IPS-18c (cell line): ENCODE measurements at regions not wholly inside any gene's neighbourhood (a gene's known extent, or its start where the extent isn't known, plus 50 kb on each side); places are given as distances from the start of the nearest gene placed in this dataset.
"Not testable (repeated sequence)": the region's sequence is repeated elsewhere in the genome, so short reads cannot be mapped to it uniquely, and the experiment has no call there.

Experiments
- H3K4me3 ChIP-seq: 2 replicates; pipeline ENCODE4 v1.7.0; 2013; ENCODE audit warnings: low read depth, mild to moderate bottlenecking, low read length, moderate library complexity; ENCODE audit not compliant: insufficient read depth
- H3K9me3 ChIP-seq: one replicate; pipeline ENCODE4 v1.6.1; 2013; ENCODE audit warnings: mild to moderate bottlenecking, low read length, moderate library complexity; ENCODE audit not compliant: control insufficient read depth, insufficient read depth

DNA sequence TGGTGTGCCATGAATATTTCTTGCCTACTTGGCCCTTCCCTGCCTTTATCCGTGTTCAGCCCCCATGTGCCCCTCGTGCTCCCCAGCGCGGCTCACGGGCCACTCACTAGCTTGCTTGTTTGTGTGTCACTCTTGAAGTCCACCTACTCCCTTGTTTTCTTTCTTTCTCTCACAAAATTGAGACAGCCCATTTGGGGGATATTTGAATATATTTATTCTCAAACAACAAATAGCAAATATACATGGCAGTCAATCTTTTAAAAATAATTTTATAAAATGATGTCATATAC, 82.2 kb downstream of the PLXNA1 start:
- Histone ChIP-seq H3K9me3 (no peaks in the 10 kb centered on the region), H3K4me3 (no peak overlapping the region)

GRCh38 chr3:127065561-127066290, 82.8 kb downstream of the PLXNA1 start:
- no peak overlapping the region for H3K4me3 ChIP-seq
- H3K9me3 ChIP-seq = no peaks in the 10 kb centered on the region

GRCh38 chr3:127066635-127067034, 83.7 kb downstream of the PLXNA1 start:
- Histone ChIP-seq H3K4me3 (no peak overlapping the region), H3K9me3 (no peaks in the 10 kb centered on the region)

DNA sequence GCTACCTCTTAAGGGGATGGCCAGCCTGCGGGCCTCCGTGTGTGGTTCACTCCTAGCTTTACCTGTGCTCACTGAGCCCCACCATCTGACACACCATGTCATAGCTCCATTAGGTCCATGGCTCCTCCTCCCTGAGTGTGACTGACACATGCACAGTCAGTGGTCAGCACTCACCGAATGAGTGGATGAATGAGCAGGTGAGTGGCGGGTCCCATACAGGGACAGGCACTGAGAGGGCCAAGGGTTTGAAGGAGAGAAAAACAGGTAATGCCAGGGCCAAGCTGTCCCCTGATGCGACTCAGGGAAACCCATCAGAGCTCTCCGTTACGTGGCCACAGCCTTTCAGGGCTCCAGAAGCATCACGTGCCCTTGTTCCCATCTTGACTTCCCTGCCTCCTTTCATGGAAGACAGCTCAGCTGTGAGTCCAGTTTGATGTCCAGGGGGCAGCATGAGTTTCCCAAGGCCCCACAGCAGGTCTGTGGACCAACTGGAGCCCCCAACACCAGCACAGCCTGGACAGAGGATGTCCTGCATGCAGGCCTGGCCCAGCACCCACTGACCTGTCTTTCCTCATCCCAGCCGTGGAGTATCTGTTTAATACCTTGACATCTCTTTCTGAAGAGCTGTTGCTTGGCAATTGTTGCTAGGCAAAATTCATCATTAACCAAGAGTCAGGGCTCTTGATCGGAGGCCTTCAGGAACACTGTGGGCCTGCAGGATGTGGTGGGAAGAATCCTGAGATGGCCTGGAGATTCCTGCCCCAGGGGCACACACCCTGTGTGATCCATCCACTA, 84.4 kb downstream of the PLXNA1 start:
- Histone ChIP-seq H3K9me3 (no peaks in the 10 kb centered on the region), H3K4me3 (no peak overlapping the region)

DNA sequence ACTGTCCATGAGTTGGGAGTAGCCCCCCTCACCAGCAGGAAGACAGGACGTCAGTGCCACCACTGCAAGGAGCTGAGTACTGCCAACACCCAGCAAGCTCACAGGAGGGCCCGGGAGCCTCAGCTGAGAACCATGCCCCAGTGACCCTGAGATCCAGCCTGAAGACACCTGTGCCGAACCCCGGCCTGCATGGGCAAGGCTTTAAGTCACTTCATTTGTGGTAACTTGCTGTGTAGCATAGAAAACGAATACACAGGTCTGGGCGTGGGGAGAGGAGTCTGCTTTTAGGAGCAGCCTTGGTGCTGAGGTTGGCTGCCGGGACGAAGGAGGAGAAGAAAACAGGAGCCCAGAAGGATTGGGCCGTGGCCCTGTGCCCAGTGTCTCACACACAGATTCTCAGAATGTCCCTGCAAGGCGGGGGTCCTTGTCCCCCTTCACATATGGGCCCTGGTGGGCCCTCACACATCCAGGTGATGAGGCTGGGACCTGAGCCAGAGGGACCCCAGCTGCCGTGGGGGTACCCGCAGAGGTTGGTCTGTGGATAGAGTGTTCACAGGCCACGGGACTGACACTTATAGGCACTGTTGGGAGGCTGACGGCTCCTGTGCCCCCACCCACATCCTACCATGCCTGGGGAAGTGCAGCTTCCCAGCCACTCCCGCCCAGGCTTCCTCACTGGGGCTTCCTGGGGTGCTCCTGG, 85.3 kb downstream of the PLXNA1 start:
- no peaks in the 10 kb centered on the region for H3K9me3 ChIP-seq

GRCh38 chr3:127068871-127069270, 86.0 kb downstream of the PLXNA1 start:
- Histone ChIP-seq H3K9me3 (no peaks in the 10 kb centered on the region), H3K4me3 (no peak overlapping the region)

More for the DNA sequence above, 85.3 kb downstream of the PLXNA1 start:
- no peak overlapping the region for H3K4me3 ChIP-seq

DNA sequence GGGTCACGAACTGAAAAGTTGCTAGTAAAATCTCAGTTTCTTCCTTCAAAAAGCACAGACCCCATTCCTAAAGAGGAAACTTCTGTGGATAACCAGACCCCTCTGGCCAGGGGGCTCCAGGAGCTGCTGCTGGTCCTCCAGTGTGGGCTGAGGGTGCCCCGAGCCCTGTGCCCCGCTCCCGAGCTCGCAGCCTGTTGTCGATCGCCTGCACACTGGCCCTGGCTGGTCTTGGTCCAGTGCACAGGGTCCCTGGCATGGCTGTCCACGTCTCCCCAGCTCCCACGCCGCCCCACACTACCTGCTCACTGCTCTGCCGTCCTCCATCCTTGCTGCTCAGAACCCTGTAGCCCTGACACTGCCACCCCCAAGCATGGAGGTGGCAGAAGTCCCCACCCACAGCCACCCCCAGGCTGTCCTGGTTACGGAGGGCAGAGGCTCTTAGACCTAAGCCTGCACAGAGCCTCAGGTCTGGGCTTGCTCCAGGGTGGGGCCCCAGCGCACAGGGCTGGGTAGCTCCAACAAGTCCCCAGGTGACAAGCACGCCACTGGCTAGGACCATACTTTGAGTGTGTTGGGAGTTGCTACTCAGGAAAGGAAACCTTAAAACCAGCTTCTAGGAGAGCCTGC, 87.0 kb downstream of the PLXNA1 start:
- Histone ChIP-seq H3K9me3 (peaks cover 1% of the 10 kb centered on the region), H3K4me3 (no peak overlapping the region)

- no peak overlapping the region for H3K4me3 ChIP-seq
- peaks cover 2% of the 10 kb centered on the region for H3K9me3 ChIP-seq
Observed at GRCh38 chr3:127070776-127071175, 87.9 kb downstream of the PLXNA1 start.

- Histone ChIP-seq H3K9me3 (peaks cover 2% of the 10 kb centered on the region), H3K4me3 (no peak overlapping the region)
Observed at GRCh38 chr3:127071597-127072001, 88.7 kb downstream of the PLXNA1 start.

DNA sequence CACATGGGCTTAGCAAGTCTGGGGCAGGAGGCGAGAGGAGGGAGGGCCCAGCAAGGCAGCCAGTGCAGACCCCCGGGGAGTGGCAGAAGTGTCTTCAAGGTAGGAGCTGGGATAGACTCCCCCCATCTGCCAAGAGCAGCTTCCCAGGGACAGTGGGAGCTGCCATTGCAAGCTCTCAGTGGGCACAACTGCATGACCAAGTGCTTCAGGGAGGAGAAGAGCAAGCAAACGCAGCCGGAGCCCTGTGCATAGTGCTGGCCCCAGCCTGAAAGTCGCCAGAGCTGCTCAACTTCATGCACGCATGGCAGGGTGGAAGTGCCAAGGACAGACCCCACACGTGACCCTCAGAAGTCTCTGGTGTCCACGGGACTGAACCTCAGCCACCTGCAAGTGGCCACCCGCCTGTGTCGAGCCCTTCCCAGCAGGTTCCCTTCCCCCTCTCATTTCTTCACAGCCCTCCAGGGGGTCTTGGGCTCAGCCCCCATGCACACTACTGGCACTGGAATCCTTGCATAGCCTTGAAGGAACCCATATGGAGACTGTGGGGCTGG, 89.4 kb downstream of the PLXNA1 start:
- Histone ChIP-seq H3K9me3 (peaks cover 2% of the 10 kb centered on the region), H3K4me3 (no peak overlapping the region)

DNA sequence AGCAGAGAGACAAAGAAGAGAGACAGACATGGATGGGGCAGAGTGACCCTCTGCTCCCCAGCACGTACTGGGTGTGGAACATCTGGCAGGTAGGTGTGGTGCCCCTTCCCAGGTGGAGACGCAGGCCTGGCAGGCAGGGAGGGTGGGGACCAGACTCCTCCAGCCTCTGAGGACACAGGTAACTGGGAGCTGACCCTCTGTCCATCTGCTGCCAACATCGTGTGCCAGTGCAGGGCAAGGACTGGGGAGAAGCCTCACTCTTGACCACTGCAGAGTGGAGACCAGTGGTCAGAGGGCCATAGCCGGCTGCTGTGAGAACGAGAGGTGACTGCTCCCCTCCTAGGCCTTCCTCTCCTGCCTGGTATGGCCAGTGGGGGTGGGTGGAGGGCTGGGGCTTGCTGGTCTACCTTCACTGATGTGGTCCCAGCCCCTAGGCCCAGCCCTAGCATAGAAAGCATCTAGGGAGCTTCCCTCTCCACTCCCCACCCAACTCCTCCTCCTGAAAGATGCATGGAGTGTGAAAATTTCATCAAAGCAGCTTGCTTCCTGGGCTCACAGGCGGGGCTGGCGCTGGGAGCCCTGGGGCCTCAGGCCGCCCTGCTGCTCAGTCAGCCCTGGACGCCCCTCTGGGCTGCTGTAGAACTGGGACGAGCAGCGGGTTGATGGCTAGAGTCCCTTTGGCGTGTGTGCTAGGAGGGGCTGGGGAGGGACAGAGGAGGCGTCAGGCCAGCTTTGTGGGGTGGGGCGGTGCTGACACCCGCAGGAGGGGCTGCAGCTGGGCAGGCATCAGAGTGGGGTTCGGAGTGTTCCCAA, 90.3 kb downstream of the PLXNA1 start:
- Histone ChIP-seq H3K9me3 (peaks cover 6% of the 10 kb centered on the region), H3K4me3 (no peak overlapping the region)

- Histone ChIP-seq H3K9me3 (peaks cover 6% of the 10 kb centered on the region), H3K4me3 (no peak overlapping the region)
Observed at GRCh38 chr3:127073941-127074820, 91.3 kb downstream of the PLXNA1 start.

DNA sequence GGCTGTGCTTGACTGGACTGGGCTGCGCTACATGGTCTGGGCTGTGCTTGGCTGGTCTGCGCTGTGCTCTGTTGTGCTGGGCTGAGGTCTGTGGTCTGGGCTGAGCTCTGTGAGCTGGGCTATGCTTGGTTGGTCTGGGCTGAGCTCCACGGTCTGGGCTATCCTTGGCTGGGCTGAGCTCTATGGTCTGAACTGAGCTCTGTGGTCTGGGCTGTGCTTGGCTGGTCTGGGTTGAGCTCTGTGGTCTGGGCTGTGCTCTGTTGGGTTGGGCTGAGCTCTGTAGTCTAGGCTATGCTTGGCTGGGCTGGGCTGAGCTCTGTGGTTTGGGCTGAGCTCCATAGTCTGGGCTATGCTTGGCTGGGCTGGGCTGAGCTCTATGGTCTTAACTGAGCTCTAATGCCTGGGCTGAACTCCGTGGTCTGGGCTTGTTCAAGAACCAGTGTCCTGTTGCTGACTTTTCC, 92.0 kb downstream of the PLXNA1 start:
- Histone ChIP-seq H3K4me3 (no peak overlapping the region), H3K9me3 (peaks cover 6% of the 10 kb centered on the region)

DNA sequence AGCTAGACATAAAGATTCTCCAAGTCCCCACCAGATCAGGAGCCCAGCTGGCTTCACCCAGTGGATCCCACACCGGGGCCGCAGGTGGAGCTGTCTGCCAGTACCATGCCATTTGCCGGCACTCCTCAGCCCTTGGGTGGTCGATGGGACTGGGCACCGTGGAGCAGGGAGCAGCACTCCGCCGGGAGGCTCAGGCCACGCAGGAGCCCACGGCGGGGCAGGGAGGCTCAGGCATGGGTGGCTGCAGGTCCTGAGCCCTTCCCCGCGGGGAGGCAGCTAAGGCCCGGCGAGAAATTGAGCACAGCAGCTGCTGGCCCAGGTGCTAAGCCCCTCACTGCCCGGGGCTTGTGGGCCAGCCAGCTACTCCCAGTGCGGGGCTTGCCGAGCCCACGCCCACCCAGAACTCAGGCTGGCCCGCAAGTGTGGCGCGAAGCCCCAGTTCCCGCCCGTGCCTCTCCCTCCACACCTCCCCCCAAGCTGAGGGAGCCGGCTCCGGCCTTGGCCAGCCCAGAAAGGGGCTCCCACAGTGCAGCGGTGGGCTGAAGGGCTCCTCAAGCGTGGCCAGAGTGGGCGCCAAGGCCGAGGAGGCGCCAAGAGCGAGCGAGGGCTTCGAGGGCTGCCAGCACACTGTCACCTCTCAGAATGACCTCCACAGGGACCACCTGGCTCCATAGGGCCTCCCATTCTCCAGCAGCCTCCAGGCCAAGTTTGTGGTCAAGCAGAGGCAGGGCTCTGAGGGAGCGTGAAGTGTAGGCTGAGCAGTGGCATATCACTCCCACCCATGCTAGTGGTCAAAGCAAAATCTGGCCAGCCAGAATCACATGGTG, 93.5 kb downstream of the PLXNA1 start:
- not testable (repeated sequence) for H3K9me3 ChIP-seq, H3K4me3 ChIP-seq

DNA sequence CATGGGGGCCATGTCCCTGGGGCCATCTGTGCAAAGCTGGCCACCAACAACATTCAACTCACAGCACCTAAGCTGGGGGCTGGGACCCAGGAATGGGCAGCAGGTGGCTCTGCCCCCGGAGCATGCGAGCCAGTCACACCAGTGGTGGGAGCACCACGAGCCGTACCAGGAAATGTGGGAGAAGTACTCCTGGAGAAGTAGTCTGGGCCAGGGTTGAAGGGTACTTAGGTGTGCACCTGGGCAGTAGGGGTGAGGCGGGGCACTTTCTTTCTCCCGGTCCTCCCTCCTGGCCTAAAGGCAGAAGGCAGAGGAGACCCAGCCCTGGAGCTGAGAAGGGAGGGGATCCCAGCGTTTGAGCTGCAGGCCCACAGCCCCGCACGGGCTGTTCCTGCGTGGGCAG, 94.2 kb downstream of the PLXNA1 start:
- Histone ChIP-seq H3K9me3 (peaks cover 6% of the 10 kb centered on the region), H3K4me3 (no peak overlapping the region)
